IPS DF 6.9 (cell line): ENCODE measurements at regions not wholly inside any gene's neighbourhood (a gene's known extent, or its start where the extent isn't known, plus 50 kb on each side); places are given as distances from the start of the nearest gene placed in this dataset.

Experiments used
- DNase-seq: peaks from one replicate; pipeline ENCODE4 v3.0.0-alpha.2; 2013; ENCODE audit warnings: low read depth, low spot score
- H3K27ac ChIP-seq: one replicate; pipeline ENCODE4 v1.5.1; 2013; ENCODE audit warnings: low read length, control low read depth
- H3K27me3 ChIP-seq: 2 replicates; pipeline ENCODE4 v1.6.1; 2013; ENCODE audit warnings: mild to moderate bottlenecking, low read length; ENCODE audit not compliant: control insufficient read depth, insufficient read depth
- H3K36me3 ChIP-seq: 2 replicates; pipeline ENCODE4 v1.6.1; 2013; ENCODE audit warnings: low read length; ENCODE audit not compliant: control insufficient read depth, insufficient read depth
- H3K4me1 ChIP-seq: 2 replicates; pipeline ENCODE4 v1.6.1; 2013; ENCODE audit warnings: low read length; ENCODE audit not compliant: control insufficient read depth, insufficient read depth
- H3K4me3 ChIP-seq: 2 replicates; pipeline ENCODE4 v1.5.1; 2013; ENCODE audit warnings: mild to moderate bottlenecking, low read length
- H3K9me3 ChIP-seq: 2 replicates; pipeline ENCODE4 v1.6.1; 2013; ENCODE audit warnings: low read length, inconsistent platforms; ENCODE audit not compliant: control insufficient read depth, insufficient read depth
- WGBS: extraction: QIAGEN DNeasy Blood & Tissue Kit; methylation state at CpG from one replicate; pipeline ENCODE4 v1.1.7; 2013; ENCODE audit warnings: mixed read lengths, missing lambda C conversion rate; ENCODE audit not compliant: insufficient read length, insufficient coverage; 5-methylcytosine and 5-hydroxymethylcytosine counted together

GRCh38 chr7:12091231-12091630 lies 119.9 kb upstream of the TMEM106B start:
- no peaks in the 10 kb centered on the region for H3K36me3 ChIP-seq
- no peak overlapping the region for H3K27ac ChIP-seq
- H3K9me3 ChIP-seq: no peaks in the 10 kb centered on the region
- H3K4me3 ChIP-seq: no peak overlapping the region
- peaks cover 5% of the 10 kb centered on the region; the same call in 1 of the 2 replicates for H3K4me1 ChIP-seq
- DNase-seq: no peak
- no CpG with 5 or more reads among the region's 4 CpGs for WGBS
- no peaks in the 10 kb centered on the region; the same call in 1 of the 2 replicates for H3K27me3 ChIP-seq

- H3K27ac ChIP-seq: no peak overlapping the region
- no peaks in the 10 kb centered on the region; the same call in 1 of the 2 replicates for H3K27me3 ChIP-seq
- H3K4me3 ChIP-seq: no peak overlapping the region
- H3K9me3 ChIP-seq: no peaks in the 10 kb centered on the region
- no peaks in the 10 kb centered on the region for H3K36me3 ChIP-seq
- DNase-seq: no peak
- WGBS: no CpG with 5 or more reads among the region's 5 CpGs
- peaks cover 5% of the 10 kb centered on the region; the same call in 1 of the 2 replicates for H3K4me1 ChIP-seq
Observed at GRCh38 chr7:12092499-12093130, 118.5 kb upstream of the TMEM106B start.

GRCh38 chr7:12093365-12093764 lies 117.7 kb upstream of the TMEM106B start:
- no CpG with 5 or more reads among the region's 1 CpG for WGBS
- no peak for DNase-seq
- no peak overlapping the region for H3K4me3 ChIP-seq
- peaks cover 5% of the 10 kb centered on the region; the same call in 1 of the 2 replicates for H3K4me1 ChIP-seq
- no peaks in the 10 kb centered on the region for H3K36me3 ChIP-seq
- H3K9me3 ChIP-seq: no peaks in the 10 kb centered on the region
- no peak overlapping the region for H3K27ac ChIP-seq
- H3K27me3 ChIP-seq: no peaks in the 10 kb centered on the region; the same call in 1 of the 2 replicates

GRCh38 chr7:12094365-12094921 lies 116.7 kb upstream of the TMEM106B start:
- Histone ChIP-seq H3K27me3 (no peaks in the 10 kb centered on the region; the same call in 1 of the 2 replicates), H3K9me3 (no peaks in the 10 kb centered on the region), H3K27ac (no peak overlapping the region), H3K36me3 (no peaks in the 10 kb centered on the region), H3K4me3 (no peak overlapping the region), H3K4me1 (peaks cover 5% of the 10 kb centered on the region; the same call in 1 of the 2 replicates)
- DNase-seq: peak; percentile 25
- no CpG with 5 or more reads among the region's 4 CpGs for WGBS

- WGBS: no CpG with 5 or more reads among the region's 3 CpGs
Observed at GRCh38 chr7:12102126-12102525, 109.0 kb upstream of the TMEM106B start.

GRCh38 chr7:12102527-12102926 lies 108.6 kb upstream of the TMEM106B start:
- DNase-seq: no peak
- Histone ChIP-seq H3K4me3 (no peak overlapping the region), H3K36me3 (no peaks in the 10 kb centered on the region), H3K27ac (no peak overlapping the region), H3K9me3 (no peaks in the 10 kb centered on the region), H3K27me3 (no peaks in the 10 kb centered on the region), H3K4me1 (no peaks in the 10 kb centered on the region)
- WGBS: no CpG with 5 or more reads among the region's 3 CpGs

More at GRCh38 chr7:12102126-12102525, 109.0 kb upstream of the TMEM106B start:
- Histone ChIP-seq H3K4me1 (no peaks in the 10 kb centered on the region), H3K27me3 (no peaks in the 10 kb centered on the region), H3K36me3 (no peaks in the 10 kb centered on the region), H3K4me3 (no peak overlapping the region), H3K27ac (no peak overlapping the region), H3K9me3 (no peaks in the 10 kb centered on the region)
- no peak for DNase-seq

GRCh38 chr7:12103948-12104347 lies 107.1 kb upstream of the TMEM106B start:
- H3K9me3 ChIP-seq: no peaks in the 10 kb centered on the region
- H3K4me1 ChIP-seq: no peaks in the 10 kb centered on the region
- H3K27me3 ChIP-seq: no peaks in the 10 kb centered on the region
- no peaks in the 10 kb centered on the region for H3K36me3 ChIP-seq
- no peak for DNase-seq
- no peak overlapping the region for H3K4me3 ChIP-seq
- H3K27ac ChIP-seq: no peak overlapping the region

GRCh38 chr7:12107381-12107780 lies 103.7 kb upstream of the TMEM106B start:
- DNase-seq: no peak
- Histone ChIP-seq H3K36me3 (no peaks in the 10 kb centered on the region), H3K9me3 (no peaks in the 10 kb centered on the region), H3K27me3 (no peaks in the 10 kb centered on the region; the same call in 1 of the 2 replicates), H3K4me1 (no peaks in the 10 kb centered on the region), H3K4me3 (no peak overlapping the region), H3K27ac (no peak overlapping the region)
- WGBS: no CpG with 5 or more reads among the region's 2 CpGs

GRCh38 chr7:12107841-12108254 lies 103.2 kb upstream of the TMEM106B start:
- no peak overlapping the region for H3K4me3 ChIP-seq
- no CpG with 5 or more reads among the region's 3 CpGs for WGBS
- DNase-seq: no peak

GRCh38 chr7:12110425-12110824 lies 100.7 kb upstream of the TMEM106B start:
- DNase-seq: no peak
- Histone ChIP-seq H3K4me1 (no peaks in the 10 kb centered on the region), H3K4me3 (no peak overlapping the region), H3K27me3 (no peaks in the 10 kb centered on the region; the same call in 1 of the 2 replicates), H3K27ac (no peak overlapping the region), H3K9me3 (no peaks in the 10 kb centered on the region), H3K36me3 (no peaks in the 10 kb centered on the region)
- 100% methylated on average over 1 of the region's 3 CpGs for WGBS

More at GRCh38 chr7:12107841-12108254, 103.2 kb upstream of the TMEM106B start:
- no peaks in the 10 kb centered on the region; the same call in 1 of the 2 replicates for H3K27me3 ChIP-seq
- H3K36me3 ChIP-seq: no peaks in the 10 kb centered on the region
- no peak overlapping the region for H3K27ac ChIP-seq
- no peaks in the 10 kb centered on the region for H3K9me3 ChIP-seq
- H3K4me1 ChIP-seq: no peaks in the 10 kb centered on the region
